ENCODE measurements at regions not wholly inside any gene's neighbourhood (a gene's known extent, or its start where the extent isn't known, plus 50 kb on each side); places are given as distances from the start of the nearest gene placed in this dataset.

DNA sequence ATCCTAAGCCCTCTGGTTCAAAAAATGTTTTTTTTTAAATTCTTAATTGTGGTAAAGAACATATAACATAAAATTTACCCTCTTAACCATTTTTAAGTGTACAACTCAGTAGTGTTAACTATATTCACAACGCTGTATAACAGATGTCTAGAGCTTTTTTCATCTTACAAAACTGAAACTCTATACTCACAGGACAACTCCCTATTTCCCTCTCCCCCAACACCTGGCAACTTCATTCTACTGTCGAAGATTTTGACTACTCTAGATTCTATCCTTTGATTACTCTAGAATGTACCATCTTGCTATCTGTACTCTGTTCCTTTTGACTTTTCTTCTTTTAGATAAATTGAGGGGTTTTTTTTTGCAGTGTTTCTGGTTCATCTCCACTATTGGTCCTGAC lies 200.4 kb downstream of the KLF12 start:
- DNase-seq = no peak

DNA sequence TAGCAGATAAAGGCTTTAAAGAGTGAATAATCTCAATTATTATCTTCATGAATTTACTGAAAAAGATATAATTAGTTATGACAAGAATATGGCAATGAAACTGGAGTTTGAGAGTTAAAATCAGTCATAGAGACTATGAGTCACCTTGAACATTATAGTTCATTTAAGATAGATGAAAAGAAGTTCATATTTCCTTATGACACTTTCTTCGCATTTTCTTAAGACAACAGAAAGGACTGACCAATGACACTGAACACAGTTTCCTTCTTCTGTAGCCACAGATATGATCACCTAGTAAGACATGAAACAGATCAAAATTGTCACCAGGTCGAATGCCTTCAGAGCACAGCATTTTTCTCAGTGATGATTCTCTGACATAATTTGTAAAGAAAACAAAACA lies 202.1 kb downstream of the KLF12 start:
- DNase-seq = peak in 1 of 5 experiments; percentile 36

DNA sequence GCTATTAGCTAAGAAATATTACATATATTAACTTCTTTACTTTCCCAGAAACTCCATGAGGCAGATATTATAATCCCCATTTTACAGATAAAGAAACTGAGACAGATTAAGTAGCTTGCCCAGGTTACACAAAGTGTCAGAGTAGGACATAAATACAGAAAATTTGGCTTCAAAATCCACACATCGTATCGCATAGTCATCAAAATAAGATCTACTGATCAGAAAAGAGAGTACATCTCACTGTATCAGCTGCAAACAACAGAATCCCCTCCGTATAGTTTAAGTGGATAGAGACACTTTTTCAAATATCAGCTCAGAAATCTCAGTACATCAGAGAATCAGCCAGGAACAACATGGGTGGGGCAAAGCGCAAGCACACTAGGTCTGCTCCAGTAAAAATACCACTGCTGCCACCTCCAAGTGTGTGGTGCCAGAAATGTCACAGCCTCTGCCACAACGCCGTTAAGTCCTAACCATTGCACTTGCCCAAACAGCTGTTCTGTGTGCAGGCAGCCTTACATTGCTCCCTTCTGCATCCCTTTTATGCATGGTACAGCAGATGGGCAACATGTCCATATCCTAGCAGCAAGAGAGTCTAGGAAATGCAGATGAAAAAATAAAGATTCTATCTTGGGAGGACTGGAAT lies 204.8 kb downstream of the KLF12 start:
- no peak for DNase-seq

DNA sequence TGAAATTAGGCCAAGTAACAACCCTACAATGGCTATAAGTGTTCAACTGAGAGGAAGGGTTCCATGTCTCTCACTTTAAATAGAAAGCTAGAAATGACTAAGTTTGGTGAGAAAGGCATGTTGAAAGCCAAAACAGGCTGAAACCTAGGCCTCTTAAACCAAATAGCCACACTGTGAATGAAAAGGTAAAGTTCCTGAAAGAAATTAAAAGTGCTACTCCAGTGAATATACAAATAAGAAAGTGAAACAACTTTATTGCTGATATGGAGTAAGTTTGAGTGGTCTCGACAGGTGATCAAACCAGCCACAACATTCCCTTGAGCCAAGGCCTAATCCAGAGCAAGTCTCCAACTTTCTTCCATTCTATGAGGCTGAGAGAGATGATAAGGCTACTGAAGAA lies 209.6 kb downstream of the KLF12 start:
- DNase-seq = peak in 1 of 5 experiments; percentile 72

DNA sequence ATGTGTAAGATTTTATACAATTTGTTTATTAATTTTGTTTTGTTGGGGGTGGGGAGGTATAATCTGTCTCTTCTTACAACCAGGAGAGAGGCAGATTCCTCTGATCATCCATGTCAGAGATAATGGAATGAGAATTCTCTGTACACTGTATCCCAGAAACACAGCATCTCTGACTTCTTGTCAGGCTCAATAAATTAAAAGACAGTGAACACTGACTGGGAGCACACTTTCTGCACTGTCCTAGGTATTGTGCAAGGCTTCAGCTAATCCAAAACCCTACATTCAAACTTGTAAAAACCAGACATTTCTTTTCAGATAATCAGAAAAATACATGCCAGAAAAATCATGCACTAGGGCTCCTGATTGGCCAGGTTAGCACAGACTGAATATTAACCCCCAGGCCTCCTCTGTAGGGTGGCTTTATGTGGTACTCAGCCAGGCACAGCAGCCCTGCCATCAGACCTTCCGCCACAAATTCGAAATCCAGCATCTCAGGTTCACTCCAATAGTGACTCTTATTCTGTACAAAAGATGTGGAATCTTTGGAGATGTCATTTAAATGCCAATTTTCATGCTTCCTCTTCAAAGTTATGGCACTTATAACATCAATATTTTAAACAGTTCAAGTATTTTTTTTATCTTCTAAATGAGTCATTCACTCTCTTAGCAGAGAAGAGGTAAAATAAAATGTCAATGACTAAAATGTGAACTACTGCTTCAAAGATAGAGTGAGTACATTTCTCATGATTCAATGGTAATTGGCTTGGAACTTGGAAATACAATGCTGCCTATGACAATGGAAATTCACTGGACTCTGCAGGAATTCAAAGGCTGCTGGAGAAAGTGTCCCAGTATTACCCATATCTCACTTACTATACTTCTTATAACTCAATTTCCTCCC lies 211.5 kb downstream of the KLF12 start:
- DNase-seq = peak in 1 of 5 experiments; percentile 39

DNA sequence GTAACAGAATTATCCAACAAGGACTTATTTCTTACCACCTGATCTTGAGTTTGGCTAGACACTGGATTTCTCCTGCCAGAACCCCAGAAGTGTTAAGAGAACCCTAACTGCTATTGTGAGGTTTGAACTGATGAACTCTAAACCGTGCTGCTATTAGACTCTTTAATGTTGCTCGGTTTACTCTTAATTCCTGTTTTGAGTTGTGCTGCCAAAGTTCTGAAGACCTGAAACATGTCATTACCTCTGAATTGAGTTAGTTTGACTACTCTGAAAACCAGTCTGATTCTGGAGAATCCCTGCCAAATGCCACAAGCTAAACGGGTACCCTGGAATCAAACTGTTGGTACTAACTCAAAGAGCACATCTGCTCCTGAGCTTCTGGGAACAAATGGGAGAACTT lies 215.5 kb downstream of the KLF12 start:
- peak in 1 of 5 experiments; percentile 69 for DNase-seq

DNA sequence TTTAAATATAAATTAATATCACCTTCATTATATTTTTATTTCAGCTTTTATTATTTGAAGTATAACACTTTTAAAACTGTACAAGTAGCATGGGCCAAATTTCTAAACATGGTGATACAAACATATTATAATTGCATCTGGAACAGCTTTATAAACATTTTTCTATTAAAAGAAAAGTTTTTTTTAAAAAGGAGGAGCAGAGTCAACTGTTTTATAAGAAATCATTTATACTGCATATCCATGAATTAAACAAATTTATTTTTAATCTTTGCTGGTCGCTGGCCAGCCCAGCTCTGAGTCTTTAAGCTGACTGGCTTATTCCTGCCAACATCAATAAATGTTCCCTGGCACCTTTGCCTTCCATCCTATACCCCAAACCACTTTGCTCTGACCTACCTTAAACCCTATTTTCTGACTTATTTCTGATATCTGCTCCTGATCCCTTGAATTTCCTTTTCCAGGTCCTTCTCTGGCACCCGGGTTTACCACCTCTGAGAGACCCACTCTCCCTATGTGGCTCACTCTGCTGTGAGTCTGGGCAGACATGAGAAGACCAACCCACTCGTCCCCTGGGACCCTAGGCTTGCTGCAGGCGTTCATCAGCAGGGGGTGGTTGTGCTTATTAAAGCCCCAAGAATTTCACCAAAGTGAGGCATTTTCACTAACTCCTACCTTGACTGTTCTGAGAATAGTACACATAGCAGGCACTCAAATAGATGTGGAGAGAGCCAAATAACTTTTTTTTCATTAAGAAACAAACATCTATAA lies 220.3 kb downstream of the KLF12 start:
- no peak for DNase-seq

DNA sequence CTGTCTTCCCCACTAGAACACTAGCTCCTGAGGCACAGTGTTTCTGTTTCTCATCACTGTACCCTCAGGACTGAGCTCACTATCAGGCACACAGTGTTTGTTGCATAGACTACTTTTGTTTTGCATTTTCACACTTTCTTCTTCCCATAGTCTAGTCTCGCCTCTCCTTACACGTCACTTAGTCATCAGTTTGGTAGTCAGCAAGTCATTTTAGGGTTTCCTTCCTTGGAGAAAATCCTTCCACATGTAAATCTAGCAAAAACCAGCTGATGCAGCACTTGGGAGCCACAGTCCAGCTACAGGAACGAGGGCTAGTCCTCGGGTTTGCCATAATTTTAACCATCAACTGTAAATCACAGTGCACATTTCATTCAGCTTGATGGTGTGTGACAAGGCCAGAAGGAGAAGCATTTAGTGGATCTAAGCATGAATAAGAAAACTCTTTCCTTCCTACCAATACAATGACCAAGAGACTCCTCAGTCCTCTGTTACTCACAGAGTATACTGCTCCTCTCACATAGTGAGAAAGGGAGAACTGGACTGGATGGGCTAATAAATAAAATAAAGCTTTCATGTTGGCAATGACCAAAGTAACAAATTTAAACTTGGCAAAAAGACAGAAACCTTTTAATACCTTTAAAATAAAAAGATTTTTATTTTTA lies 221.0 kb downstream of the KLF12 start:
- peak in 1 of 5 experiments; percentile 19 for DNase-seq

DNA sequence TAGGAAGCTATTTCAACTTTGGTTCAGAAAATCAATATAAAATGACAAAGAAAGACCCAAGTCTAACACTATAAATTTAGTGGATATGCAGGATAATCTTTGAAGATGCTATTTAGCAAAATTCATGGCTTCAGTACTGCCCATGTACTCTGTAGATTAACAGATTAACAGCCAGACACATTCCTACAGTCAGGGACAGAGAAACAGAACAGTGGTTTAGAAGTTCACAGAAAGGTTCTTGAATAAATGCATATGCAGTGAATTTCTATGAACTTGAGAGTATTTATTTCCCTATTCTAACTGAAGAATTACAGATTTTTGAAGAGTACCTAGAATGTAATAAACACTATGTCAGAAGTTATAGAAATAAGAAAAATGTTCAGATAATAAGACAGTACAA lies 222.8 kb downstream of the KLF12 start:
- DNase-seq = no peak

DNA sequence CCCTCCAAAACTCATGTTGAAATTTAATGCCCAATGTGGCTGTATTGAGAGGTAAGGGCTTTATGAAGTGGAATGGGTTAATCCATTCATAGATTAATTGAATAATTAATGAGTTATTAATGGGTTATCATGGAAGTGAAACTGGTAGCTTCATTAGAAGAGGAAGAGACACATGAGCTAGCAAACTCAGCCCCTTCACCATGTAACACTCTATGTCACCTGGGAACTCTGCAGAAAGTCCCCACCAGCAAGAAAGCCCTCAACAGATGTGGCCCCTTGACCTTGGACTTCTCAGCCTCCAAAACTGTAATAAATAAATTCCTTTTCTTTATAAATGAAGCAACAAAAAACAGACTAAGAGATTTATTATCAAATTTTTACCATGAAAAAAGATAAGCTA lies 223.5 kb downstream of the KLF12 start:
- no peak for DNase-seq

DNA sequence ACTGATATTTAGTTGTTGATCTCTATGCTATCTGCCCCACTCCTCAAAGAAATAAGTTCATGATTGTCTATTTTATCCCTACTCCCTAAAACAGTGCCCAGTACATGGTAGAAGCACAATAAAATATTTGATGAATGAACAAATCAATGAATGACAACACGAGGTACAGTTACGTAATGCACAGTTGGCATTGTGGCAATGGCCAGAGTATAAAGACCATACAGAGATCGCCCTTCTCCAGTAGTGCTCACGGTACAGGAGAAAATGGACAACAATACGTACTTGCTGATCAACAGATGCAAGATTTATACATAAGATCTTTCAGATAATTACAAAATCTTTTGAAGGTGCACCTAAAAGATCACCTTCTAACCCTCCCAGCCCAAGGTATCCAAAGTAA lies 225.4 kb downstream of the KLF12 start:
- DNase-seq = no peak

DNA sequence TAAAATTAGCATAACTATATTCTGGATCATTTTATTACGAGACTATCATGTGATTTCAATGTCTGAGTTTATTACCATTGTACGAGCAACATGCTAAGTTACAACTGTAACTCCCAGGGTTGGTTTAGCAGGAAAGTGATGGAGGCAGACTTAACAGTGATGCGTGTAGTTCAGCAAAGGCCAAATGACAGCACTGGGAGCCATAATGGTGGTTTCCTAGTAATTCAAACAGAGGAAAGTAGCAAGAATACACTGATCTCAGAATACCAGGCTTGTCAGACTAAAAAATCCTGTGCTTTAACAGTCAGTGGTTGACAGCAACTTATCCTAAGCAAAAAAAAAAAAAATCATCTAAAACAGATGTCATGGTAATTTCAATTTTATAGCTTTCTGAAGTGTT lies 229.6 kb downstream of the KLF12 start:
- no peak for DNase-seq

DNA sequence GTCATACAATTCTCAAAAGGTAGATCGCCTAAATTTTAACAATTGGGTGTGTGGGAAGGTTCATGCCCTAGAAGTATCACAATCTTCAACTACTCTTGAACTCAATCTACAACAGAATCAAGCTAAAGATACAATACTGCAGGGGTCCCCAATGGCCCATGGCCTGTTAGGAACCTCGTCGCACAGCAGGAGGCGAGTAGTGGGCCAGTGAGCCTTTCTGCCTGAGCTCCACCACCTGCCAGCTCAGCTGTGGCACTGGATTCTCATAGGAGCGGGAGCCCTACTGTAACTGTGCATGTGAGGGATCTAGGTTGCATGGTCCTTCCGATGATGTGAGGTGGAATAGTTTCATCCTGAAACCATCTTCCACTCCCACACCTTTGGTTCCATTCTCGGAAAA lies 230.6 kb downstream of the KLF12 start:
- DNase-seq = no peak

DNA sequence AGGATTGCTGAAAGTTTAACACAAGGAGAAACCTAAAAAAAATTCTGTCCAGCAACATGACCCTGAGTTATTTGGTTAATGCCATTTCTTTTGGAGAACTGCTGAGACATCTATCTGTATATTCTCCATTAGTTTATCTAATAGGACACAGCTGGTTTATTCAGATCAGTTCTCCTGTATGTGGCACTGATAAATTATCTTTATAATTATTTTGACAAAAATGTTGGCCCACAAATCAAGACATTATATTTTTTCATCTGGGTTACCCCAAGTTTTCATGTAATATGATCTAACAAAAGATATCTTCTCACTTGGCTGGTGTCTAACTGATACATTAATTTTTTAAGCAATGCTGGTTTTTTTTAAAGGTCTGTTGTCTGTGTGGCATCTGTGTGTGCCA lies 231.4 kb downstream of the KLF12 start:
- DNase-seq = no peak

DNA sequence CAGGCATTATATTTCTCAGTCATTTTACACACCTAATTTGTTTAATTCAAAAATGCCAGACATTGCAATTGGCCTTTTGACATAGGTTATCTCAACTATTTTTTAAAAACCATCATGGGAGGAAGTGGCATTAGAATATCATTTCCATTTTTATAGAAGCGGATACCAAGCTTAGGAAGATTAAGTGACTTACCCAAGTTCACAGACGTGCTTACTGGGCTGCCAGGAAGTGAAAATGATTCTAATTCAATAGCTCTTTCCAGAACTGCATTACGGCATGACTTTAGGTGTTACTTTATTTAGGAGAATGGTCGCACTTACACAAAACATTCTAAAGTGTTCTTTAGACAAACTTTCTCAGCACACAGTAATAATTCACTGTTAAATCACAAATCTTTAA lies 231.9 kb downstream of the KLF12 start:
- no peak for DNase-seq

DNA sequence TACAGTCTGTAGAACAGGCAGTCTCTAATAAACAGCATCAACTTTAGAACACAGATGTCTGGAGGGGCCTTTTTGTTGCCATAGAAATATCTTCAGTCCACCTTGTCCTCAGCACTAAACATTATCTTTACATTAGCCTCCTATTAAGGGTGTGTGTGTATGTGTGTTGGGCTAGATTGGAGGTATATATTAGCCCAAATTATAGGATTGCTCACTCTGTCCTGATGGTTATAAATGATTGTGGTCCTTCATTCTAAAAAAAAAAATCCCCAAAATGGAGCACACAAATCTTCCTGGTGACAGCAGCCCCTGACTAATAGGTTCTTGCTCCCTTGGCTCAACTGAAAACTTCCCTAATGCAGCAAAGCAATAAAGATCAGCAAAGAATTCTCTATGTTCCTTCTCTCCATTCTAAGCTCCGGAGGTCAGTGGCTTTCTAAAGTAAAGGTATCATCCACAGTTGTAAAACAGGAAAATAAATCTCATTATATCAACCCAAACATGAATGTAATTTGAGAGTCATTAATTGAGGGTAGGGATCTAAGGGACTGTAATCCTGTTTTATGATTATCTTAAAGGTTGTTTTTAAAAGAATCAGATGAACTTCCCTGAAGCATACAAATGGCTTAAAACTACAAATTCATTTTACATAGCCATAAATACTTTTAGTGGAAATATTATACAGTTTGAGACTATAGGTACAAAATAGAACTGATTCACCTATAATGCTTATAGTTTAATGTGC lies 232.7 kb downstream of the KLF12 start:
- no peak for DNase-seq

DNA sequence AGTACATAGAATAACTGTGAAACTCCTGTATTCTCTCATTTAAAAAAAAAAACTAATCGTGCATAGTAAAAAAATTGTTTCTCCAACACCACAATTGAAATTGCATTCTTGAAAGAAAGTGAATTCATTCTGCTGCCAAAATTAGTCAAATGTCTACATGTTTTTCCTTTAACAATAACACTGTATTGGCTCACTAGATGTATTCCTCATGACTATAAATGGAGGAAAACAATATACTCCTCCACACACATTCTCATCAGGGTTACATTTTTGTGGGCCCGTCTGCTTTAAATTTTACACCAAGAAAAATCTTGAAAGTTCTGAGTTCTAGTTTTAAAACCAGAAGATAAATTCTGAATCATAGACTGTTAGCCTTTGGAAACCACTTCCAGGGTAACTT lies 233.6 kb downstream of the KLF12 start:
- DNase-seq = no peak

DNA sequence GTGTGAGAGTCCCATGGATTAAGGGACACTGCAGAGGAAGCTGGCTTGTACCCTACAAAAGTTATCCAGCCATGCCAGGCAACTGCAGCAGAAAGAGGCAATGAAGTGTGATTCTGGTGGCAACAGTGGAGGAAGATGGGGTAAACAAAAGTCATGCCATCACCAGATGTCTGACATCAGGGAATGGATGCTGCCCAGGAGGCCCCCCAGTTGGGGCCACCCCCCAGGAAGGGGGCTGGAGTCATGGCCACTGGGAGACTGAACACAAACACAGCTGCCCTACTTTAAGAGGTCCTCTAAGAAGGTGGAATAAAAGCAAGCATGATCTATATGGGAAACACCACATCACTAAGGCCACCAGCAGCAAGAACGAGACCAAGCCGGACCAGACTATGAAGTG lies 235.3 kb downstream of the KLF12 start:
- DNase-seq = no peak

DNA sequence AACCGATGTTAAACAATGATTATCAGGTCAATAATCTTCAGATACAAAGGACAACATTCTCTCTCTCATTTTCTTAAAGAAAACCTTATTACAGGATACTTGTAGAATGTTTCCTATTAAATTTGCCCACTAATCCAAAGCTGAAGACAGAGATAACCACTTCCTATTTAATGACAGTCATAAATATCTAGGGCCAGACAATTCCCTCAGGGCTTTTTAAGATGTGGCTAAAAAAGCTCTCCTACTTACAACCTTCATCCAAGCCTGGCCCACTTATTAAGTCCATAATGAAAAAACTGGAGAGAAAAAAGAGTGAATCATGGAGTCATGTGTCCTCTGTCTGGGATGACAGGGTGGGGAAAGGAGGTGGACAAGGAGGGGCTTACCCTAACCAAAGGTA lies 235.9 kb downstream of the KLF12 start:
- no peak for DNase-seq

DNA sequence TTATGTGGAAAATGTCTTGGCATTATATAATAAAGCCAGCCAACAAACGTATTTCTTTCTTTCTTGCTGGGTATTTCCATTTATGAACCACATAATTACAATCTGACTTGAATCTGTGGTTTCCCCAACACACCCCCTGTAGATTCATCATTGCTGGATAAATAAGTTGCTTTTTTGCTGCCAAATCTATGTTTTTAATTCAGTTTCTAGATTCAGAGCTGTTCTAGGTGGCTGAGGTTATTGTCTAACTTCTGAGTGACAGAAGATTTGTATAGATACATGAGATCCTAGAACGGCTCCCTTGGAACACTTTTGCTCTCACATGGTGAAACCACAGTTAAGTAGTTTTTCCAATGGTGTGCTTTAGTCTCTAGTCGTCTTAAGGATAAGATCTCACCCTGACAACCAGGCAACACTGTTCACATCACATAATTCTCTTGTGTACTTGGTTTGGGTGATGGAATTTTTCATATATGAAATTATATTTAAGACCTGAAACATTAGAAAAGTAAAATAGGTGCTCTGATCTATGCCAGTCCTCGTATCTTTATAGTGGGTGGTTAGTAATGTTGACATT lies 239.1 kb downstream of the KLF12 start:
- peak in 1 of 5 experiments; percentile 60 for DNase-seq

DNA sequence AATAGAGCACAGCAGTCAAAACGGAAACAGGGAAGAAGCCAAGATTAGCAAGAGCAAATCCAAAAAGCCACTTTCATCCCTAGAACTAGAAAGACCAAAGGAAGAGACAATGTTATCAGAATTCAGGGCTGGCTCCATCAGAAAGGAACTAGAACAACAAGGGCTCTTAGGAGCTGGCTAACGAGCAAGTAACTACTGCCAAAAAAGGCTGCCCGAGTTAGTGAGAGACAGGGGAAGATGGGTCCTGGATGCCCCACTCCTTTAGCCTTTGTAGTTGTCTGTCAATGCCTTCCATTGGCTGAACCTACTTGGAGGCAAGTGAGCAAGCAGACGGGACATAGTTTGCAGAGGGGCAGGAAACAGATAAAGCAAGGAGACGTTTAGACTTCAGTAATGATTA lies 240.4 kb downstream of the KLF12 start:
- DNase-seq = no peak

DNA sequence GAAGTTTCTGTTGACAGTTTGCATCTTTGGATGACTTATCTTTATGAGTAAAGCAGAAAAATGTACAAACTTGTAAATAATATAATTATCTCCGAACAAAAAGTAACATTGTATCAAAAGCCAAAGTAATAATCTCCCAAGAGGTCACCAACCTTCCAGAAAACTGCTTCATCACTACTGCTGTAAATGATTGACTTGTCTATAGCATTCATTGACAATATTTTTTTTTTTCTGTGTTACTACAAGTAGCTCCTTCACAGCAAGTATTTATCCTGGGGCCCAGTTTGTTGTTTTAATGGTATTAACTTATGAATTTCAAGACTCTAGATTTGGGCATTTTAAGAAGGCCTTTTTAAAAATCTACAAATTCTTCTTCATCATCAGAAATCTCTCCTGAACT lies 242.4 kb downstream of the KLF12 start:
- no peak for DNase-seq
